ENCODE measurements at regions not wholly inside any gene's neighbourhood (a gene's known extent, or its start where the extent isn't known, plus 50 kb on each side); places are given as distances from the start of the nearest gene placed in this dataset.

- intact Hi-C loops (cut with micrococcal nuclease), result no loop called here
Observed at GRCh38 chr3:10602769-10603768, 97.7 kb upstream of the ATP2B2 start.

GRCh38 chr3:10609134-10609533, 103.7 kb upstream of the ATP2B2 start:
- H3K4me1 Mint-ChIP-seq (ENCODE audit: insufficient read depth, unreplicated experiment), result no peaks in the 10 kb centered on the region
- TF ChIP-seq, protein P1, sequence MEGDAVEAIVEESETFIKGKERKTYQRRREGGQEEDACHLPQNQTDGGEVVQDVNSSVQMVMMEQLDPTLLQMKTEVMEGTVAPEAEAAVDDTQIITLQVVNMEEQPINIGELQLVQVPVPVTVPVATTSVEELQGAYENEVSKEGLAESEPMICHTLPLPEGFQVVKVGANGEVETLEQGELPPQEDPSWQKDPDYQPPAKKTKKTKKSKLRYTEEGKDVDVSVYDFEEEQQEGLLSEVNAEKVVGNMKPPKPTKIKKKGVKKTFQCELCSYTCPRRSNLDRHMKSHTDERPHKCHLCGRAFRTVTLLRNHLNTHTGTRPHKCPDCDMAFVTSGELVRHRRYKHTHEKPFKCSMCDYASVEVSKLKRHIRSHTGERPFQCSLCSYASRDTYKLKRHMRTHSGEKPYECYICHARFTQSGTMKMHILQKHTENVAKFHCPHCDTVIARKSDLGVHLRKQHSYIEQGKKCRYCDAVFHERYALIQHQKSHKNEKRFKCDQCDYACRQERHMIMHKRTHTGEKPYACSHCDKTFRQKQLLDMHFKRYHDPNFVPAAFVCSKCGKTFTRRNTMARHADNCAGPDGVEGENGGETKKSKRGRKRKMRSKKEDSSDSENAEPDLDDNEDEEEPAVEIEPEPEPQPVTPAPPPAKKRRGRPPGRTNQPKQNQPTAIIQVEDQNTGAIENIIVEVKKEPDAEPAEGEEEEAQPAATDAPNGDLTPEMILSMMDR (IDR thresholded peaks at IDR 0.05; ENCODE audit: unreplicated experiment), result no peak

More at GRCh38 chr3:10602769-10603768, 97.7 kb upstream of the ATP2B2 start:
- H3K4me1 Mint-ChIP-seq (ENCODE audit: insufficient read depth, unreplicated experiment), result no peaks in the 10 kb centered on the region
- no peaks in the 10 kb centered on the region for H3K9me3 Mint-ChIP-seq (ENCODE audit: unreplicated experiment)
- no peak overlapping the region for H3K4me3 Mint-ChIP-seq (ENCODE audit: unreplicated experiment)
- H3K27ac Mint-ChIP-seq (ENCODE audit: low read depth, unreplicated experiment), result no peak overlapping the region
- TF ChIP-seq, protein P1 (IDR thresholded peaks at IDR 0.05; ENCODE audit: unreplicated experiment), result no peak
- BruUV-seq (replicated peaks), result no TSS peak
- no peaks in the 10 kb centered on the region for H3K36me3 Mint-ChIP-seq (ENCODE audit: insufficient read depth, unreplicated experiment)
- H3K27me3 Mint-ChIP-seq (ENCODE audit: insufficient read depth, unreplicated experiment), result peaks cover 46% of the 10 kb centered on the region
- ChIA-PET POLR2A (no interaction called here), CTCF (interaction anchor here (0.6 to 0.7 kb wide), 2 partner anchors 142 to 1722 kb away, joined by 3 read pairs; no protein-coding TSS in a partner anchor)
- no peak for DNase-seq (ENCODE audit: unreplicated experiment)

DNA sequence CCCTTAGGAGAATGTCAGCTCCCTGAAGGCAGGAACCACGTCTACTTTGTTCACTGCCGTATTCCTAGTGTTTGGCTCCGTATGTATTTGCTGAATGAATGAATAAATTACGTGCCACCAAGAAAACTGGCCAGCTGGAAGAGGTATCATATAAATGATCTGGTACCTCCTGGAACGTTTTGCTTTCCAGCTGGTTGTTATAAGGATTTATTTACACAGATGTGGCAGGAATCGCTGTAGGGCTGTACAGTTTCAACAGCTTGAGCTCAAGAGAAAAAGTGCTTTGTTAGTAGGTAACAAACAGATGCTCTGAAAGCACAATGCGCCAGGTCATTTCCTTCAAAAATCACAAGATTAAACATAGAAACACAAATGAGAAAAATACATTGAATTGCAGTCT, 108.8 kb upstream of the ATP2B2 start:
- intact Hi-C loops (cut with micrococcal nuclease), result no loop called here
- H3K9me3 Mint-ChIP-seq (ENCODE audit: unreplicated experiment), result peaks cover 22% of the 10 kb centered on the region
- TF ChIP-seq, protein P1 (IDR thresholded peaks at IDR 0.05; ENCODE audit: unreplicated experiment), result no peak
- no peaks in the 10 kb centered on the region for H3K36me3 Mint-ChIP-seq (ENCODE audit: insufficient read depth, unreplicated experiment)
- DNase-seq (ENCODE audit: unreplicated experiment), result no peak
- no peaks in the 10 kb centered on the region for H3K4me1 Mint-ChIP-seq (ENCODE audit: insufficient read depth, unreplicated experiment)
- no TSS peak for BruUV-seq (replicated peaks)
- no peak overlapping the region for H3K27ac Mint-ChIP-seq (ENCODE audit: low read depth, unreplicated experiment)
- ChIA-PET POLR2A (no interaction called here), CTCF (no interaction called here)
- peaks cover 67% of the 10 kb centered on the region for H3K27me3 Mint-ChIP-seq (ENCODE audit: insufficient read depth, unreplicated experiment)
- no peak overlapping the region for H3K4me3 Mint-ChIP-seq (ENCODE audit: unreplicated experiment)

More at GRCh38 chr3:10609134-10609533, 103.7 kb upstream of the ATP2B2 start:
- Mint-ChIP-seq H3K9me3 (ENCODE audit: unreplicated experiment) (peaks cover 22% of the 10 kb centered on the region), H3K27me3 (ENCODE audit: insufficient read depth, unreplicated experiment) (peaks cover 29% of the 10 kb centered on the region), H3K36me3 (ENCODE audit: insufficient read depth, unreplicated experiment) (no peaks in the 10 kb centered on the region), H3K27ac (ENCODE audit: low read depth, unreplicated experiment) (no peak overlapping the region), H3K4me3 (ENCODE audit: unreplicated experiment) (no peak overlapping the region)
- intact Hi-C loops (cut with micrococcal nuclease), result no loop called here
- no TSS peak for BruUV-seq (replicated peaks)
- POLR2A ChIA-PET, result no interaction called here
- DNase-seq (ENCODE audit: unreplicated experiment), result no peak
- CTCF ChIA-PET, result no interaction called here

DNA sequence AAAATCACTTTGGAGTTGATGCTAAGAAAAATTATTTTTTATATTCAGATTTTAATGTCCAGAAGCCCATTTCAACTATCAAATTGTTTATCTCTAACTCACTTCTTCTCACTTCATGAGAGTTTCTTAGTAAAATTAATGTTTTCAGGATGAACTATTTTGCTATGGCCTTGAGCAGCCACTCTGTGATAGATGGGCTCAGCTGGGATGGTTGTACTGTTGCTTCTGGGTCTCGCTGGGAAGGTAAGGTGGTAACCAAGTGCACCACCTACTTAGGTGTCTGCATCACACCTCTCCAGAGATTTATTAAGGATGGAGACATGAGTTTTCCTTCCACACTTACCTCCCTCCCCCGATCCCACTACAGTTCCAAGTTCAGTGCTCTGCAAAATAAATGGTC, 110.3 kb upstream of the ATP2B2 start:
- CTCF ChIA-PET, result no interaction called here
- Mint-ChIP-seq H3K36me3 (ENCODE audit: insufficient read depth, unreplicated experiment) (no peaks in the 10 kb centered on the region), H3K9me3 (ENCODE audit: unreplicated experiment) (peaks cover 22% of the 10 kb centered on the region), H3K4me3 (ENCODE audit: unreplicated experiment) (no peak overlapping the region), H3K4me1 (ENCODE audit: insufficient read depth, unreplicated experiment) (no peaks in the 10 kb centered on the region), H3K27me3 (ENCODE audit: insufficient read depth, unreplicated experiment) (peaks cover 78% of the 10 kb centered on the region), H3K27ac (ENCODE audit: low read depth, unreplicated experiment) (no peak overlapping the region)
- TF ChIP-seq, protein P1 (IDR thresholded peaks at IDR 0.05; ENCODE audit: unreplicated experiment), result no peak
- intact Hi-C loops (cut with micrococcal nuclease), result no loop called here
- BruUV-seq (replicated peaks), result no TSS peak
- POLR2A ChIA-PET, result no interaction called here
- DNase-seq (ENCODE audit: unreplicated experiment), result no peak

All from MCF 10A (cell line).